ENCODE measurements at regions not wholly inside any gene's neighbourhood (a gene's known extent, or its start where the extent isn't known, plus 50 kb on each side); places are given as distances from the start of the nearest gene placed in this dataset.

- no TSS peak for BruUV-seq (replicated peaks)
- no peak for TF ChIP-seq REST (IDR thresholded peaks at IDR 0.05; ENCODE audit: insufficient read depth in 1 of 2, low read depth in 2 of 2, low read length in 1 of 2)
- TF ChIP-seq TCF7L2 (IDR thresholded peaks at IDR 0.05; ENCODE audit: low read depth, low read length): no peak
- TF ChIP-seq SIN3A (IDR thresholded peaks at IDR 0.05; ENCODE audit: borderline replicate concordance, insufficient read depth, low read depth, low read length): no peak
- TF ChIP-seq POLR2AphosphoS5 (IDR thresholded peaks at IDR 0.05; ENCODE audit: low read depth, low read length): no peak
- TF ChIP-seq CTCF (IDR thresholded peaks at IDR 0.05): no peak
- ChIA-PET POLR2A (no interaction called here), CTCF (no interaction called here)
- Histone ChIP-seq H3K9me3 (ENCODE audit: control insufficient read depth, insufficient read depth, low read depth, low read length) (no peaks in the 10 kb centered on the region), H3K4me3 (ENCODE audit: low read depth in 2 of 2, low read length in 2 of 2) (no peak overlapping the region), H3K36me3 (ENCODE audit: control insufficient read depth, insufficient read depth, low read length) (no peaks in the 10 kb centered on the region), H3K27ac (ENCODE audit: low read length) (no peak overlapping the region), H3K27me3 (ENCODE audit: control insufficient read depth, insufficient read depth, low read length) (no peaks in the 10 kb centered on the region), H3K4me1 (ENCODE audit: control insufficient read depth, insufficient read depth, low read length) (no peaks in the 10 kb centered on the region)
- in situ Hi-C loops (cut with HindIII; ENCODE audit: low pct_unique_long_range_greater_than_20kb, low sequenced_read_pairs) (no loop called here), intact Hi-C loops (cut with micrococcal nuclease; ENCODE audit: unreplicated experiment) (no loop called here)
- no peak for ATAC-seq
- DNase-seq (ENCODE audit: low read depth, low spot score): no peak
These were observed 258.9 kb upstream of the RARB start for GRCh38 chr3:25169151-25169550.

- no peaks in the 10 kb centered on the region for H3K36me3 ChIP-seq (ENCODE audit: control insufficient read depth, insufficient read depth, low read length)
- no peak overlapping the region for H3K27ac ChIP-seq (ENCODE audit: low read length)
- no peaks in the 10 kb centered on the region for H3K27me3 ChIP-seq (ENCODE audit: control insufficient read depth, insufficient read depth, low read length)
- TF ChIP-seq POLR2AphosphoS5 (IDR thresholded peaks at IDR 0.05; ENCODE audit: low read depth, low read length): no peak
- TF ChIP-seq SIN3A (IDR thresholded peaks at IDR 0.05; ENCODE audit: borderline replicate concordance, insufficient read depth, low read depth, low read length): no peak
- TF ChIP-seq REST (IDR thresholded peaks at IDR 0.05; ENCODE audit: insufficient read depth in 1 of 2, low read depth in 2 of 2, low read length in 1 of 2): no peak
- no peaks in the 10 kb centered on the region for H3K4me1 ChIP-seq (ENCODE audit: control insufficient read depth, insufficient read depth, low read length)
- no TSS peak for BruUV-seq (replicated peaks)
- no peak for ATAC-seq
- ChIA-PET POLR2A (no interaction called here), CTCF (no interaction called here)
- no peaks in the 10 kb centered on the region for H3K9me3 ChIP-seq (ENCODE audit: control insufficient read depth, insufficient read depth, low read depth, low read length)
- DNase-seq (ENCODE audit: low read depth, low spot score): no peak
- H3K4me3 ChIP-seq (ENCODE audit: low read depth in 2 of 2, low read length in 2 of 2): no peak overlapping the region
- in situ Hi-C loops (cut with HindIII; ENCODE audit: low pct_unique_long_range_greater_than_20kb, low sequenced_read_pairs): no loop called here
- intact Hi-C loops (cut with micrococcal nuclease; ENCODE audit: unreplicated experiment): no loop called here
These were observed 258.0 kb upstream of the RARB start for GRCh38 chr3:25170021-25170420.
